PFSK-1 (cell line): ENCODE measurements at regions not wholly inside any gene's neighbourhood (a gene's known extent, or its start where the extent isn't known, plus 50 kb on each side); places are given as distances from the start of the nearest gene placed in this dataset.

Experiments
- FOXP2 ChIP-seq: optimal IDR thresholded peaks from 2 replicates; pipeline ENCODE3; 2011; ENCODE audit warnings: borderline replicate concordance, control low read depth, inconsistent platforms; ENCODE audit not compliant: insufficient read depth; ENCODE audit errors: extremely low read length, extremely low read depth
- POLR2AphosphoS5 ChIP-seq: IDR thresholded peaks from 2 replicates; pipeline ENCODE4 v1.6.1; 2012; ENCODE audit warnings: low read depth, mild to moderate bottlenecking, control low read depth, low read length, moderate library complexity
- SIN3A ChIP-seq: IDR thresholded peaks from 2 replicates; pipeline ENCODE4 v1.6.1; 2012; ENCODE audit warnings: mild to moderate bottlenecking, low read length, moderate library complexity, borderline replicate concordance; ENCODE audit not compliant: insufficient read depth
- TAF1 ChIP-seq: IDR thresholded peaks from 2 replicates; pipeline ENCODE4 v1.6.1; 2012; ENCODE audit warnings: low read length, control low read depth, borderline replicate concordance; ENCODE audit not compliant: insufficient read depth
- TF ChIP-seq, protein P1 (sequence below), 2 experiments: IDR thresholded peaks; 2 replicates each; pipeline versions ENCODE4 v1.6.1 to v1.8.0; 2011 to 2012; ENCODE audit warnings: low read depth in 2 of 2, low read length in 2 of 2, control low read depth in 1 of 2, inconsistent platforms in 1 of 2, mild to moderate bottlenecking in 1 of 2, moderate library complexity in 1 of 2; ENCODE audit not compliant: insufficient read depth in 1 of 2

DNA sequence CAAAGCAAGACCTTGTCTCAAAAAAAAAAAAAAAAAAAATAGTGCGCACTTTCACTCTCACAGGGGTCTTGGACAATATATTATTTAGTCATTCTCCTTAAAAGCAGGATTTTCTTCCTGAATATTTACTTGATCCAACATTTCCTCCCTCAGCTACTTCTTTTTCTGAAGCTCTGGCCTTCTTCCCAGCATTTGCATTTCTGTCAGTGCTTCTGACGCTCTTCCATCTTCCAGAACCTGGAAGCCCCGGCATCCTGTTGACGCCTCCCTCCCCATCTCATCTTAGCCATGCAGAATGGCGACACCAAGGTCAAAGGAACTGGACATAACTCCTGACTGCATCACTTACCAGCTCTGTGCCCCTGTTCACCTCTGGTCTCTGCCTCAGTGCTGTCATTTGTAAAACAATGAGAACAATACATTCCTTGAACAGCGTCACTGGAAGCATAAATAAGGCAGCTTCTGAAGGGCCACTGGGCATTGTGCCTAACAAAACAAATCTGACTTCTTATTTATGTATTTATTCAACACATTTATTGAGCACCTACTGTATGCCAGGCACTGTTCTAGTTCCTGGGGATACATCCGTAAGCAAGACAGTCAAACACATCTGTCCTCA is 90.9 kb upstream of the MDM1 start:
- TF ChIP-seq POLR2AphosphoS5 (no peak), TAF1 (no peak), SIN3A (no peak), FOXP2 (no peak)
- TF ChIP-seq, protein P1, sequence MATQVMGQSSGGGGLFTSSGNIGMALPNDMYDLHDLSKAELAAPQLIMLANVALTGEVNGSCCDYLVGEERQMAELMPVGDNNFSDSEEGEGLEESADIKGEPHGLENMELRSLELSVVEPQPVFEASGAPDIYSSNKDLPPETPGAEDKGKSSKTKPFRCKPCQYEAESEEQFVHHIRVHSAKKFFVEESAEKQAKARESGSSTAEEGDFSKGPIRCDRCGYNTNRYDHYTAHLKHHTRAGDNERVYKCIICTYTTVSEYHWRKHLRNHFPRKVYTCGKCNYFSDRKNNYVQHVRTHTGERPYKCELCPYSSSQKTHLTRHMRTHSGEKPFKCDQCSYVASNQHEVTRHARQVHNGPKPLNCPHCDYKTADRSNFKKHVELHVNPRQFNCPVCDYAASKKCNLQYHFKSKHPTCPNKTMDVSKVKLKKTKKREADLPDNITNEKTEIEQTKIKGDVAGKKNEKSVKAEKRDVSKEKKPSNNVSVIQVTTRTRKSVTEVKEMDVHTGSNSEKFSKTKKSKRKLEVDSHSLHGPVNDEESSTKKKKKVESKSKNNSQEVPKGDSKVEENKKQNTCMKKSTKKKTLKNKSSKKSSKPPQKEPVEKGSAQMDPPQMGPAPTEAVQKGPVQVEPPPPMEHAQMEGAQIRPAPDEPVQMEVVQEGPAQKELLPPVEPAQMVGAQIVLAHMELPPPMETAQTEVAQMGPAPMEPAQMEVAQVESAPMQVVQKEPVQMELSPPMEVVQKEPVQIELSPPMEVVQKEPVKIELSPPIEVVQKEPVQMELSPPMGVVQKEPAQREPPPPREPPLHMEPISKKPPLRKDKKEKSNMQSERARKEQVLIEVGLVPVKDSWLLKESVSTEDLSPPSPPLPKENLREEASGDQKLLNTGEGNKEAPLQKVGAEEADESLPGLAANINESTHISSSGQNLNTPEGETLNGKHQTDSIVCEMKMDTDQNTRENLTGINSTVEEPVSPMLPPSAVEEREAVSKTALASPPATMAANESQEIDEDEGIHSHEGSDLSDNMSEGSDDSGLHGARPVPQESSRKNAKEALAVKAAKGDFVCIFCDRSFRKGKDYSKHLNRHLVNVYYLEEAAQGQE (IDR thresholded peaks at IDR 0.05; ENCODE audit: insufficient read depth in 1 of 2, low read depth in 2 of 2, low read length in 2 of 2) = no peak

DNA sequence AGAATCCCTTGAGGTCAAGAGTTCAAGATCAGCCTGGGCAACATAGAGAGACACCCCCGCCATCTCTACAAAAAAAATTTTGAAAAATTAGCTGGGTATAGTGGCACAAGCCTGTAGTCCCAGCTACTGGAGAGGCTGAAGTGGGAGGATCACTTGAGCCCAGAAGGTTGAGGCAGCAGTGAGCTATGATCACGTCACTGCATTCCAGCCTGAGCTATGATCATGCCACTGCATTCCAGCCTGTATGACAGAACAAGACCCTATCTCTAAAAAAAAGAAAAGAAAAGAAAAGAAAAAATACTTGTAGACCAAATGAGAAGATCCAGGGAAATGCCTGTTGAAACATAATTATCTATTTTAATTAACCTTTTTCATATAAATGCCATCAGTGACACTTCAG is 93.8 kb upstream of the MDM1 start:
- TF ChIP-seq, protein P1 (IDR thresholded peaks at IDR 0.05; ENCODE audit: insufficient read depth in 1 of 2, low read depth in 2 of 2, low read length in 2 of 2) = no peak
- TF ChIP-seq FOXP2 (no peak), POLR2AphosphoS5 (no peak), TAF1 (no peak), SIN3A (no peak)

DNA sequence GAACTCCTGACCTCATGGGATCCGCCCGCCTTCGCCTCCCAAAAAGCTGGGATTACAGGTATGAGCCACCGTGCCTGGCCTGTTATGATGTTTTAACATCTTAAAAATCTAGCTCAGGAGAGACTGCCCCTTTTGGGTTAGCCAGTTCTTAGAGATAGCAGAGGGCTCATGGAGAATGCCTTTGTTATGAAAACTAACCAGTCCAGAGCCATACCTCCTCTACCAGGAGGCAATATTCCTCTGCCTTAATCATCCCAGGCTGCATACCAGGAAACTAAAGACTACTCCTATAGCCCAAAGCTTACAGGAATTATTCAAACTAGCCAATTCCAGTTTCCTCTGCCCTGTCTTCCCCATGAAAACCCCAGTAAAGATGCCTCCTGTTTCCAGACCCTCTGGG is 96.0 kb upstream of the MDM1 start:
- TF ChIP-seq SIN3A = no peak
- no peak for TF ChIP-seq TAF1
- no peak for TF ChIP-seq FOXP2
- TF ChIP-seq, protein P1 (IDR thresholded peaks at IDR 0.05; ENCODE audit: insufficient read depth in 1 of 2, low read depth in 2 of 2, low read length in 2 of 2) = no peak

DNA sequence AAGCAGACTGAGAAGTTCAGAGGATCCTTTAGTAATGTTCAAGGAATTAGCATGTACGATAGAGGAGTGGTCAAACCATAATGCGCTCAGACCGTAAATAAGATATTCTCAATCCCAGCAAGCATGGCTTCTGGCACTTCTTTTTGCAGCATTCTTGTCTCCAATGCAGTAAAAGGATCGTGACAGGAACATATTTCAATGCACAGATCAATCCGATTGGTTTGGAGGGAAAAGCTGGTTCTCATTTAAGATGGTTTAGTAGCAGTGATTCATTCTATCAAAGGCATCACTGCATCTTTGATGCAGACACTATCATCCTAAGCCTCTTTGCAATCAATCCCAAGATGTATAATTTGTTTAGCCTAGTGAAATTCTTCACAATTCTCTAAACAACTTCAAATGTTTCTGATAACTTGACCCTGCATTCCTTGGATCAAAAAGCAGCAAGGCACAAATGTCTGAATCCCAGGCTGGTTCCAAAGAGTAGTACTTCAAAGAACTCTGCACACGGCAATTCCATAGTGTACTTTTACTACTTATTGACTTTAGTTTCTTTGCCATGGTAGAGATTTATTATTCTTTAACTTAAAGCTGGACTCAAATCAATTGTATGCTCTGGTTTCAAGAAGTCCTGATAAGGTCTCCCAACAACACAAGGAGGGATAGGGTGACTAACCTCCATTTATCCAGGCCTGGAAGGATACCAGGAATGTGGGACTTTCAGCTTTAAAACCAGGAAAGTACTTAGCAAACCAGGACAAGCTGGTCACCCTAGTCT is 96.8 kb upstream of the MDM1 start:
- TF ChIP-seq SIN3A = no peak
- no peak for TF ChIP-seq POLR2AphosphoS5
- no peak for TF ChIP-seq TAF1
- TF ChIP-seq, protein P1 (IDR thresholded peaks at IDR 0.05; ENCODE audit: insufficient read depth in 1 of 2, low read depth in 2 of 2, low read length in 2 of 2) = no peak
- TF ChIP-seq FOXP2 = no peak

DNA sequence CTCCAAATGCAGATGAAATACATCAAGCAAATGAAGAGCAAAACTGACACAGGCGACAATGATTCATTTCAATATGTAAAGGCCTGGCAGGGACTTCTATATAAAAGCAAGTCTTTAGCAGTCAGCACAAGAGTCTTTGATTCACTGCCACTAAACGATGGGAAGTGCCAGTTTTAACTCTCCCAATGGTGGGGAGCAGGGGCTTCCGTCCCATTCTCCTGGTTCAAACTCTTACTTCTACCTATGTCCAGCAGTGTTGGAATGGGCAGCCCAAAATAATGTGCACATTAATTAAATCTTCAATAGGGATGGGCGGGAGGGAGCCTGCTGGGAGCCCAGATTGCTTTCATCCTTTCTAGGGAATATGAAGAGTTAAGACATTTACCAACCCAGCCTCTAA is 97.5 kb upstream of the MDM1 start:
- TF ChIP-seq FOXP2 (no peak), SIN3A (no peak), TAF1 (no peak), POLR2AphosphoS5 (no peak)
- TF ChIP-seq, protein P1 (IDR thresholded peaks at IDR 0.05; ENCODE audit: insufficient read depth in 1 of 2, low read depth in 2 of 2, low read length in 2 of 2) = no peak
